Adrenal gland (tissue), 5 donors: ENCODE measurements at regions not wholly inside any gene's neighbourhood (a gene's known extent, or its start where the extent isn't known, plus 50 kb on each side); places are given as distances from the start of the nearest gene placed in this dataset.

Experiments
- CTCF ChIP-seq, 6 experiments: fragments of 450-650 bp in 4 of 6; fragments of 200-600 bp in 2 of 6; sonication (generic) in 1 of 6; IDR thresholded peaks; 1 replicate in 5 of 6; 2 replicates in 1 of 6; pipeline versions ENCODE4 v1.5.1 to v1.8.0; 2016 to 2021; ENCODE audit warnings: antibody characterized with exemption in 6 of 6, mild to moderate bottlenecking in 2 of 6, moderate library complexity in 1 of 6
- POLR2A ChIP-seq, 2 donors: fragments of 450-650 bp; IDR thresholded peaks; one replicate each; pipeline ENCODE4 v1.6.1; 2017; ENCODE audit warnings: antibody characterized with exemption in 2 of 2, mild to moderate bottlenecking in 2 of 2, moderate library complexity in 1 of 2
- donor health status: DM: no; HTN: no; CAD: no.

DNA sequence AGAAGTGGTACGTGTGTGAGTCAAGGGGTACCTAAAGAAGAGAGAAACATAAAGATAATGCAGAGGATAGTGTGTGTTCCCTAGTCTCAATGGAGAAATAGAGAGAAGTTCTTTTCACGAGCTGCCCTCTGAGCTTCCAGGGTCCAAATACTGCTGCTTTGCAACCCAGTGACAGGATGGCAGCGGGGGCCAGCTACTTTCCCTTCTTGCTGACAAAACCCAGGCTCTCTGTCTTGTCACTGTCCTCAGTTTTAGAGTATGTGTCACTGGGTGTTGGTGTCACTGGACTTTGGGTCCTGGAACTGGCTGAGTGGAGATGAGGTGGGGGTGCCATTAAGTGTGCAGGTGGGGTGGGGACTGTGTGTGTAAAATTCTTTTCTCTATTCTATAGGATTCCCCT lies 265.6 kb downstream of the CDC5L start:
- no peak for TF ChIP-seq CTCF (IDR thresholded peaks at IDR 0.05)
- no peak for TF ChIP-seq POLR2A (IDR thresholded peaks at IDR 0.05)
